GM12878 (cell line): ENCODE measurements at regions not wholly inside any gene's neighbourhood (a gene's known extent, or its start where the extent isn't known, plus 50 kb on each side); places are given as distances from the start of the nearest gene placed in this dataset.
A peak's percentile ranks its signal among the peaks of the same experiment; 100 is the strongest.

ENCODE experiments used
- ATAC-seq: fragments of 200-7000 bp; cut with Tn5 transposase; 3 replicates; pipeline ENCODE4 v1.9.1; 2020; ENCODE audit warnings: mild to moderate bottlenecking, moderate library complexity
- BruUV-seq: library from RNA; stranded (reverse); fragments of 400-500 nt; replicated peaks from 2 replicates; lab custom pipeline; 2021; lab: Mats Ljungman, UMichigan
- CTCF ChIA-PET: fragments of 300-600 bp; sonication (Branson Sonifier 250); formaldehyde crosslinking; extraction: SDS; loops from one replicate; lab custom pipeline; 2021; ENCODE audit warnings: inconsistent platforms; lab: Yijun Ruan, JAX
- POLR2A ChIA-PET: fragments of 350-600 bp; formaldehyde crosslinking; extraction: SDS; loops from one replicate; lab custom pipeline; 2021; ENCODE audit warnings: inconsistent platforms; lab: Charles Lee
- RAD21 ChIA-PET: fragments of 300-600 bp; sonication (Branson Sonifier 250); formaldehyde crosslinking; loops from one replicate; lab custom pipeline; 2023; ENCODE audit warnings: antibody characterized with exemption; ENCODE audit not compliant: unreplicated experiment; lab: Charles Lee
- SMC1A ChIA-PET: fragments of 300-600 bp; sonication (Branson Sonifier 250); formaldehyde crosslinking; loops from one replicate; lab custom pipeline; 2023; ENCODE audit not compliant: unreplicated experiment, uncharacterized antibody; lab: Charles Lee
- DNase-seq: peaks from one replicate; pipeline ENCODE4 v3.0.0-alpha.2; 2011; ENCODE audit warnings: low read depth, low spot score
- FAIRE-seq: peaks from 3 replicates; lab custom pipeline; 2011; peaks lifted over from hg19 to GRCh38; lab: Jason Lieb, UNC
- H2AFZ ChIP-seq: 2 replicates; pipeline ENCODE4 v1.6.0; 2011; ENCODE audit warnings: low read depth, low read length, control low read depth; ENCODE audit not compliant: control insufficient read depth
- H3K27ac ChIP-seq: 2 replicates; pipeline ENCODE4 v1.5.1; 2011; ENCODE audit warnings: control low read depth; ENCODE audit not compliant: control insufficient read depth, insufficient read depth
- H3K27me3 ChIP-seq, 2 experiments: replicated peaks in 1 of 2; 2 replicates each; pipeline versions ENCODE4 v1.6.0 to v1.6.1; 2011; ENCODE audit warnings: low read length in 1 of 2; ENCODE audit not compliant: control insufficient read depth in 2 of 2, insufficient read depth in 2 of 2
- H3K36me3 ChIP-seq, 2 experiments: 2 replicates each; pipeline ENCODE4 v1.5.1; 2011; ENCODE audit warnings: low read length in 1 of 2; ENCODE audit not compliant: control insufficient read depth in 2 of 2, insufficient read depth in 2 of 2
- H3K4me1 ChIP-seq: 2 replicates; pipeline ENCODE4 v1.6.1; 2011; ENCODE audit warnings: mild to moderate bottlenecking, low read length, moderate library complexity, mixed read lengths; ENCODE audit not compliant: control insufficient read depth, insufficient read depth
- H3K4me2 ChIP-seq: 2 replicates; pipeline ENCODE4 v1.6.0; 2011; ENCODE audit warnings: control low read depth; ENCODE audit not compliant: control insufficient read depth, insufficient read depth
- H3K4me3 ChIP-seq: fragments of 200-600 bp; sonication (generic); 2 replicates; pipeline ENCODE4 v1.5.1; 2016
- H3K79me2 ChIP-seq: 2 replicates; pipeline ENCODE4 v1.6.0; 2011; ENCODE audit warnings: low read length; ENCODE audit not compliant: control insufficient read depth, insufficient read depth
- H3K9ac ChIP-seq: 2 replicates; pipeline ENCODE4 v1.8.0; 2011; ENCODE audit warnings: low read length, control low read depth, mixed read lengths; ENCODE audit not compliant: control insufficient read depth, insufficient read depth
- H3K9me3 ChIP-seq: replicated peaks from 3 replicates; pipeline ENCODE4 v1.5.1; 2011; ENCODE audit warnings: mild to moderate bottlenecking, low read length; ENCODE audit not compliant: control insufficient read depth, insufficient read depth
- H4K20me1 ChIP-seq: 2 replicates; pipeline ENCODE4 v1.6.0; 2011; ENCODE audit not compliant: control insufficient read depth, insufficient read depth
- FOS ChIP-seq: IDR thresholded peaks from 3 replicates; pipeline ENCODE4 v1.6.1; 2011; ENCODE audit warnings: borderline replicate concordance; ENCODE audit not compliant: insufficient read length; ENCODE audit errors: extremely low read depth
- KDM1A ChIP-seq: fragments of 200-600 bp; sonication (generic); IDR thresholded peaks from 2 replicates; pipeline ENCODE4 v1.6.1; 2016; ENCODE audit warnings: borderline replicate concordance
- KLF5 ChIP-seq: fragments of 450-650 bp; IDR thresholded peaks from 2 replicates; pipeline ENCODE4 v1.6.1; 2014; ENCODE audit warnings: mild to moderate bottlenecking; ENCODE audit not compliant: partially characterized antibody
- RELA ChIP-seq: fragments of 450-650 bp; IDR thresholded peaks from 2 replicates; pipeline ENCODE4 v1.8.0; 2014; ENCODE audit warnings: borderline replicate concordance; ENCODE audit not compliant: partially characterized antibody
- STAT1 ChIP-seq: fragments of 450-650 bp; conservative IDR thresholded peaks from 2 replicates; pipeline ENCODE4 v1.6.1; 2014; ENCODE audit warnings: antibody characterized with exemption, mild to moderate bottlenecking
- ZSCAN29 ChIP-seq: fragments of 450-650 bp; IDR thresholded peaks from 2 replicates; pipeline ENCODE4 v1.6.1; 2017; ENCODE audit warnings: mild to moderate bottlenecking, moderate library complexity
- WGBS: methylation state at CpG from one replicate; pipeline ENCODE4 v1.1.6; 2016; ENCODE audit warnings: low lambda C conversion rate; ENCODE audit not compliant: insufficient replicate concordance, insufficient coverage; ENCODE audit errors: missing lambda C conversion rate; 5-methylcytosine and 5-hydroxymethylcytosine counted together
- in situ Hi-C: fragments of 300-500 bp; cut with MboI; formaldehyde crosslinking; loops from 9 replicates; pipeline ENCODE4 v1.14.3; 2018; ENCODE audit warnings: mixed read lengths
- intact Hi-C: fragments of 100-400 bp; cut with micrococcal nuclease; formaldehyde crosslinking; loops from one replicate; pipeline ENCODE4 v1.14.2; 2022; ENCODE audit not compliant: unreplicated experiment
- TF ChIP-seq, protein P1 (sequence below): fragments of 450-650 bp; IDR thresholded peaks from 2 replicates; pipeline ENCODE4 v1.6.1; 2017; ENCODE audit warnings: mild to moderate bottlenecking, low read depth, inconsistent platforms; ENCODE audit not compliant: poor library complexity, severe bottlenecking
- TF ChIP-seq, protein P2 (sequence below): fragments of 450-650 bp; IDR thresholded peaks from 2 replicates; pipeline ENCODE4 v1.6.1; 2017; ENCODE audit warnings: low read depth, mild to moderate bottlenecking, moderate library complexity
- TF ChIP-seq, protein P3 (sequence below): fragments of 450-650 bp; IDR thresholded peaks from 2 replicates; pipeline ENCODE4 v1.6.1; 2018; ENCODE audit warnings: borderline replicate concordance, mild to moderate bottlenecking; ENCODE audit not compliant: partially characterized antibody

DNA sequence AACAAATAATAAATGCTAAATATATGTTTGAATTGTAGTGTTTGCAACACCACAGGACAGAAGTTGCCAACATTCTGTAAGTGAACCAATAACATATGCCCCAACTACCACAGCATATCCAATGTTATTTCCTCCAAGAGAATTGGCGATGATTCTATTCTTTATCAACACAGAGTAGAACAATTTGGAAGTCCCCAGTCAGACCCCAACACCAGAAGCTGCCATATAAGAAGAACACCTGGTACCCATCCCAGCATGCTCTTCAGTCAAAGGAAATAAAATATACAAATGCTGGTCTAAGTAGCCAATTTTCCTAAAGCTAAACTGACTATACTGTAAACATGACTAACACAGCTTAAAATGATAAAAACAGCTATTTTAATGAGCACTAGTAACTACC lies 145.7 kb downstream of the KLF12 start:
- ChIA-PET SMC1A (interaction anchor here (1.0 to 6.2 kb wide), 3 partner anchors 39 to 142 kb away, joined by 3 to 24 read pairs (median 3); no protein-coding TSS in a partner anchor), POLR2A (no interaction called here), RAD21 (no interaction called here), CTCF (interaction anchor here (1.4 to 1.5 kb wide), 2 partner anchors 9 to 17 kb away, joined by 3 to 4 read pairs; no protein-coding TSS in a partner anchor)
- 0 out of 4 replicates have a peak, but pooled peaks cover 0 to 4% of the 10 kb centered on the region in 2 experiments for H3K36me3 ChIP-seq
- no peak for ATAC-seq
- H3K4me2 ChIP-seq: no peak overlapping the region
- FAIRE-seq: no peak
- H3K79me2 ChIP-seq: no peaks in the 10 kb centered on the region
- no peaks in the 10 kb centered on the region for H3K9me3 ChIP-seq
- TF ChIP-seq, protein P1, sequence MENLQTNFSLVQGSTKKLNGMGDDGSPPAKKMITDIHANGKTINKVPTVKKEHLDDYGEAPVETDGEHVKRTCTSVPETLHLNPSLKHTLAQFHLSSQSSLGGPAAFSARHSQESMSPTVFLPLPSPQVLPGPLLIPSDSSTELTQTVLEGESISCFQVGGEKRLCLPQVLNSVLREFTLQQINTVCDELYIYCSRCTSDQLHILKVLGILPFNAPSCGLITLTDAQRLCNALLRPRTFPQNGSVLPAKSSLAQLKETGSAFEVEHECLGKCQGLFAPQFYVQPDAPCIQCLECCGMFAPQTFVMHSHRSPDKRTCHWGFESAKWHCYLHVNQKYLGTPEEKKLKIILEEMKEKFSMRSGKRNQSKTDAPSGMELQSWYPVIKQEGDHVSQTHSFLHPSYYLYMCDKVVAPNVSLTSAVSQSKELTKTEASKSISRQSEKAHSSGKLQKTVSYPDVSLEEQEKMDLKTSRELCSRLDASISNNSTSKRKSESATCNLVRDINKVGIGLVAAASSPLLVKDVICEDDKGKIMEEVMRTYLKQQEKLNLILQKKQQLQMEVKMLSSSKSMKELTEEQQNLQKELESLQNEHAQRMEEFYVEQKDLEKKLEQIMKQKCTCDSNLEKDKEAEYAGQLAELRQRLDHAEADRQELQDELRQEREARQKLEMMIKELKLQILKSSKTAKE: no peak
- TF ChIP-seq ZSCAN29 (no peak), FOS (no peak)
- H3K27me3 ChIP-seq: no peaks in the 10 kb centered on the region
- no peak overlapping the region for H3K4me3 ChIP-seq
- H3K9ac ChIP-seq: no peak overlapping the region
- no peak overlapping the region for H2AFZ ChIP-seq
- no peak for DNase-seq
- H3K4me1 ChIP-seq: 0 out of 2 replicates have a peak, but pooled peaks cover 5% of the 10 kb centered on the region
- H4K20me1 ChIP-seq: no peaks in the 10 kb centered on the region
- no TSS peak for BruUV-seq
- 100% methylated on average over 1 of the region's 1 CpG for WGBS
- intact Hi-C loops: no loop called here
- in situ Hi-C loops: no loop called here
- no peak overlapping the region for H3K27ac ChIP-seq

DNA sequence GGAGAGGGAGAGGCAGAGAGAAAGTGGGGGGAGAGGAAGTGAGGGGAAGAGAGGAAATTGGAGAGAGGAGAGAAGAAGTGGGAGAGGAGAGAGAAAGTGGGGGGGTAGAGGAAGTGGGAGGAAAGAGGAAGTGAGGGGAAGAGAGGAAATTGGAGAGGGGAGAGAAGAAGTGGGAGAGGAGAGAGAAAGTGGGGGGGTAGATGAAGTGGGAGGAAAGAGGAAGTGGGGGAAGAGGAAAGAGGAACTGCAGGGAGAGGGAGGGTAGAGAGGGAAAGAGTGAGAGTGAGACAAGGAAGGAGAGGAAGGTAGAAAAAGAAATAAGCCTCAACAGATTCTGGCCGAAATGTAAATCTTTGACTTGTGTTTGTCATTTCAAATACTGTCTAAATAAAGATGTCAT lies 146.6 kb downstream of the KLF12 start:
- CTCF ChIA-PET: no interaction called here
- POLR2A ChIA-PET: no interaction called here
- Histone ChIP-seq H3K4me1 (0 out of 2 replicates have a peak, but pooled peaks cover 5% of the 10 kb centered on the region), H4K20me1 (no peaks in the 10 kb centered on the region), H3K27me3 (no peaks in the 10 kb centered on the region), H3K4me3 (no peak overlapping the region), H3K9me3 (no peaks in the 10 kb centered on the region), H3K9ac (no peak overlapping the region), H3K36me3 (0 out of 4 replicates have a peak, but pooled peaks cover 0 to 4% of the 10 kb centered on the region in 2 experiments), H2AFZ (no peak overlapping the region), H3K79me2 (no peaks in the 10 kb centered on the region), H3K27ac (no peak overlapping the region), H3K4me2 (no peak overlapping the region)
- WGBS: 88% methylated on average over 1 of the region's 1 CpG
- FAIRE-seq (no peak), DNase-seq (no peak), ATAC-seq (no peak)
- in situ Hi-C loops: no loop called here
- intact Hi-C loops: no loop called here
- BruUV-seq: no TSS peak
- RAD21 ChIA-PET: no interaction called here
- SMC1A ChIA-PET: interaction anchor here (1.0 to 6.2 kb wide), 3 partner anchors 39 to 143 kb away, joined by 3 to 24 read pairs (median 3); no protein-coding TSS in a partner anchor
- no peak for TF ChIP-seq KDM1A
- TF ChIP-seq STAT1: no peak
- TF ChIP-seq KLF5: no peak
- TF ChIP-seq, protein P2, sequence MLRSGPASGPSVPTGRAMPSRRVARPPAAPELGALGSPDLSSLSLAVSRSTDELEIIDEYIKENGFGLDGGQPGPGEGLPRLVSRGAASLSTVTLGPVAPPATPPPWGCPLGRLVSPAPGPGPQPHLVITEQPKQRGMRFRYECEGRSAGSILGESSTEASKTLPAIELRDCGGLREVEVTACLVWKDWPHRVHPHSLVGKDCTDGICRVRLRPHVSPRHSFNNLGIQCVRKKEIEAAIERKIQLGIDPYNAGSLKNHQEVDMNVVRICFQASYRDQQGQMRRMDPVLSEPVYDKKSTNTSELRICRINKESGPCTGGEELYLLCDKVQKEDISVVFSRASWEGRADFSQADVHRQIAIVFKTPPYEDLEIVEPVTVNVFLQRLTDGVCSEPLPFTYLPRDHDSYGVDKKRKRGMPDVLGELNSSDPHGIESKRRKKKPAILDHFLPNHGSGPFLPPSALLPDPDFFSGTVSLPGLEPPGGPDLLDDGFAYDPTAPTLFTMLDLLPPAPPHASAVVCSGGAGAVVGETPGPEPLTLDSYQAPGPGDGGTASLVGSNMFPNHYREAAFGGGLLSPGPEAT: 0 out of 2 replicates have a peak, but pooled peaks have one; percentile 13
- TF ChIP-seq, protein P3, sequence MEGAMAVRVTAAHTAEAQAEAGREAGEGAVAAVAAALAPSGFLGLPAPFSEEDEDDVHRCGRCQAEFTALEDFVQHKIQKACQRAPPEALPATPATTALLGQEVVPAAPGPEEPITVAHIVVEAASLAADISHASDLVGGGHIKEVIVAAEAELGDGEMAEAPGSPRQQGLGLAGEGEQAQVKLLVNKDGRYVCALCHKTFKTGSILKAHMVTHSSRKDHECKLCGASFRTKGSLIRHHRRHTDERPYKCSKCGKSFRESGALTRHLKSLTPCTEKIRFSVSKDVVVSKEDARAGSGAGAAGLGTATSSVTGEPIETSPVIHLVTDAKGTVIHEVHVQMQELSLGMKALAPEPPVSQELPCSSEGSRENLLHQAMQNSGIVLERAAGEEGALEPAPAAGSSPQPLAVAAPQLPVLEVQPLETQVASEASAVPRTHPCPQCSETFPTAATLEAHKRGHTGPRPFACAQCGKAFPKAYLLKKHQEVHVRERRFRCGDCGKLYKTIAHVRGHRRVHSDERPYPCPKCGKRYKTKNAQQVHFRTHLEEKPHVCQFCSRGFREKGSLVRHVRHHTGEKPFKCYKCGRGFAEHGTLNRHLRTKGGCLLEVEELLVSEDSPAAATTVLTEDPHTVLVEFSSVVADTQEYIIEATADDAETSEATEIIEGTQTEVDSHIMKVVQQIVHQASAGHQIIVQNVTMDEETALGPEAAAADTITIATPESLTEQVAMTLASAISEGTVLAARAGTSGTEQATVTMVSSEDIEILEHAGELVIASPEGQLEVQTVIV: no peak
- no peak for TF ChIP-seq RELA
